ENCODE measurements at regions not wholly inside any gene's neighbourhood (a gene's known extent, or its start where the extent isn't known, plus 50 kb on each side); places are given as distances from the start of the nearest gene placed in this dataset.

- no peak for DNase-seq (ENCODE audit: low spot score)
Measured at GRCh38 chr6:148213366-148213765, 129.3 kb upstream of the SASH1 start.

- no peak for DNase-seq (ENCODE audit: low spot score)
Measured at GRCh38 chr6:148214667-148215066, 128.0 kb upstream of the SASH1 start.

- no peak for DNase-seq (ENCODE audit: low spot score)
Measured at GRCh38 chr6:148217051-148217450, 125.6 kb upstream of the SASH1 start.

GRCh38 chr6:148217921-148218320 is 124.7 kb upstream of the SASH1 start:
- DNase-seq (ENCODE audit: low spot score), result no peak

- no peak for DNase-seq (ENCODE audit: low spot score)
Measured at GRCh38 chr6:148218542-148219258, 123.9 kb upstream of the SASH1 start.

- no peak for DNase-seq (ENCODE audit: low spot score)
Measured at GRCh38 chr6:148221196-148221979, 121.2 kb upstream of the SASH1 start.

- no peak for DNase-seq (ENCODE audit: low spot score)
Measured at GRCh38 chr6:148222376-148222775, 120.3 kb upstream of the SASH1 start.

GRCh38 chr6:148222846-148223245 is 119.8 kb upstream of the SASH1 start:
- no peak for DNase-seq (ENCODE audit: low spot score)

- DNase-seq (ENCODE audit: low spot score), result no peak
Measured at GRCh38 chr6:148223424-148223842, 119.2 kb upstream of the SASH1 start.

GRCh38 chr6:148225871-148226270 is 116.8 kb upstream of the SASH1 start:
- DNase-seq (ENCODE audit: low spot score), result no peak

GRCh38 chr6:148226284-148226683 is 116.4 kb upstream of the SASH1 start:
- DNase-seq (ENCODE audit: low spot score), result no peak

- DNase-seq (ENCODE audit: low spot score), result no peak
Measured at GRCh38 chr6:148231572-148231971, 111.1 kb upstream of the SASH1 start.

- DNase-seq (ENCODE audit: low spot score), result no peak
Measured at GRCh38 chr6:148235446-148235845, 107.2 kb upstream of the SASH1 start.

- DNase-seq (ENCODE audit: low spot score), result no peak
Measured at GRCh38 chr6:148238713-148239112, 103.9 kb upstream of the SASH1 start.

- DNase-seq (ENCODE audit: low spot score), result no peak
Measured at GRCh38 chr6:148239215-148239614, 103.4 kb upstream of the SASH1 start.

- DNase-seq (ENCODE audit: low spot score), result no peak
Measured at GRCh38 chr6:148239801-148240460, 102.7 kb upstream of the SASH1 start.

- no peak for DNase-seq (ENCODE audit: low spot score)
Measured at GRCh38 chr6:148240461-148240840, 102.2 kb upstream of the SASH1 start.

GRCh38 chr6:148240861-148241477 is 101.7 kb upstream of the SASH1 start:
- DNase-seq (ENCODE audit: low spot score), result no peak

- no peak for DNase-seq (ENCODE audit: low spot score)
Measured at GRCh38 chr6:148242180-148242579, 100.5 kb upstream of the SASH1 start.

- DNase-seq (ENCODE audit: low spot score), result no peak
Measured at GRCh38 chr6:148244217-148244935, 98.3 kb upstream of the SASH1 start.

- DNase-seq (ENCODE audit: low spot score), result no peak
Measured at GRCh38 chr6:148247386-148248063, 95.1 kb upstream of the SASH1 start.

Data from SW480 (cell line).